HEK293T (cell line): ENCODE measurements at regions not wholly inside any gene's neighbourhood (a gene's known extent, or its start where the extent isn't known, plus 50 kb on each side); places are given as distances from the start of the nearest gene placed in this dataset.

Experiments
- ARNT ChIP-seq: fragments of 450-650 bp; IDR thresholded peaks from 2 replicates; pipeline ENCODE4 v1.6.1; 2017; ENCODE audit warnings: mild to moderate bottlenecking
- BHLHE40 ChIP-seq: fragments of 450-650 bp; IDR thresholded peaks from 2 replicates; pipeline ENCODE4 v1.6.1; 2016; ENCODE audit warnings: mild to moderate bottlenecking, moderate library complexity, borderline replicate concordance
- ELF4 ChIP-seq: fragments of 450-650 bp; IDR thresholded peaks from 2 replicates; pipeline ENCODE4 v1.6.1; 2017; ENCODE audit warnings: antibody characterized with exemption
- FOXA1 ChIP-seq: fragments of 450-650 bp; IDR thresholded peaks from 2 replicates; pipeline ENCODE4 v1.6.1; 2016; ENCODE audit warnings: mild to moderate bottlenecking
- FOXM1 ChIP-seq: fragments of 450-650 bp; IDR thresholded peaks from 2 replicates; pipeline ENCODE4 v1.6.1; 2017; ENCODE audit warnings: mild to moderate bottlenecking, borderline replicate concordance
- HDGF ChIP-seq: fragments of 450-650 bp; IDR thresholded peaks from 2 replicates; pipeline ENCODE4 v1.6.1; 2017; ENCODE audit warnings: antibody characterized with exemption, borderline replicate concordance
- L3MBTL2 ChIP-seq: fragments of 450-650 bp; conservative IDR thresholded peaks from 2 replicates; pipeline ENCODE4 v1.6.1; 2016; ENCODE audit warnings: mild to moderate bottlenecking
- NFRKB ChIP-seq: fragments of 450-650 bp; IDR thresholded peaks from 2 replicates; pipeline ENCODE4 v1.6.1; 2016; ENCODE audit warnings: mild to moderate bottlenecking, moderate library complexity
- PKNOX1 ChIP-seq: fragments of 450-650 bp; IDR thresholded peaks from 2 replicates; pipeline ENCODE4 v1.6.1; 2016
- SP1 ChIP-seq: fragments of 450-650 bp; IDR thresholded peaks from 2 replicates; pipeline ENCODE4 v1.6.1; 2017
- SUZ12 ChIP-seq: fragments of 450-650 bp; IDR thresholded peaks from 2 replicates; pipeline ENCODE4 v1.6.1; 2016; ENCODE audit warnings: mild to moderate bottlenecking

GRCh38 chr1:82064691-82065090 lies 264.0 kb downstream of the ADGRL2 start:
- TF ChIP-seq L3MBTL2 (no peak), ARNT (no peak), NFRKB (no peak), HDGF (no peak), SP1 (no peak), BHLHE40 (no peak), PKNOX1 (peak; percentile 62; the same call in 1 of the 2 replicates), ELF4 (no peak), FOXA1 (no peak), SUZ12 (no peak), FOXM1 (no peak)
